ENCODE measurements at regions not wholly inside any gene's neighbourhood (a gene's known extent, or its start where the extent isn't known, plus 50 kb on each side); places are given as distances from the start of the nearest gene placed in this dataset.

- TF ChIP-seq, protein P1, sequence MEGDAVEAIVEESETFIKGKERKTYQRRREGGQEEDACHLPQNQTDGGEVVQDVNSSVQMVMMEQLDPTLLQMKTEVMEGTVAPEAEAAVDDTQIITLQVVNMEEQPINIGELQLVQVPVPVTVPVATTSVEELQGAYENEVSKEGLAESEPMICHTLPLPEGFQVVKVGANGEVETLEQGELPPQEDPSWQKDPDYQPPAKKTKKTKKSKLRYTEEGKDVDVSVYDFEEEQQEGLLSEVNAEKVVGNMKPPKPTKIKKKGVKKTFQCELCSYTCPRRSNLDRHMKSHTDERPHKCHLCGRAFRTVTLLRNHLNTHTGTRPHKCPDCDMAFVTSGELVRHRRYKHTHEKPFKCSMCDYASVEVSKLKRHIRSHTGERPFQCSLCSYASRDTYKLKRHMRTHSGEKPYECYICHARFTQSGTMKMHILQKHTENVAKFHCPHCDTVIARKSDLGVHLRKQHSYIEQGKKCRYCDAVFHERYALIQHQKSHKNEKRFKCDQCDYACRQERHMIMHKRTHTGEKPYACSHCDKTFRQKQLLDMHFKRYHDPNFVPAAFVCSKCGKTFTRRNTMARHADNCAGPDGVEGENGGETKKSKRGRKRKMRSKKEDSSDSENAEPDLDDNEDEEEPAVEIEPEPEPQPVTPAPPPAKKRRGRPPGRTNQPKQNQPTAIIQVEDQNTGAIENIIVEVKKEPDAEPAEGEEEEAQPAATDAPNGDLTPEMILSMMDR (IDR thresholded peaks at IDR 0.05): no peak
- TF ChIP-seq POLR2A (IDR thresholded peaks at IDR 0.05): no peak
These were observed 585.3 kb upstream of the FAT3 start for GRCh38 chr11:91639359-91639758.

Measured in body of pancreas (tissue), 4 donors.